HUDEP-2 (cell line): ENCODE measurements at regions not wholly inside any gene's neighbourhood (a gene's known extent, or its start where the extent isn't known, plus 50 kb on each side); places are given as distances from the start of the nearest gene placed in this dataset.
A peak's percentile ranks its signal among the peaks of the same experiment; 100 is the strongest.

Experiments used
- DNase-seq, 76 experiments: peaks; one replicate each; lab custom pipeline; 2025; ENCODE audit not compliant: unreplicated experiment in 76 of 76; lab: John Stamatoyannopoulos, UW

DNA sequence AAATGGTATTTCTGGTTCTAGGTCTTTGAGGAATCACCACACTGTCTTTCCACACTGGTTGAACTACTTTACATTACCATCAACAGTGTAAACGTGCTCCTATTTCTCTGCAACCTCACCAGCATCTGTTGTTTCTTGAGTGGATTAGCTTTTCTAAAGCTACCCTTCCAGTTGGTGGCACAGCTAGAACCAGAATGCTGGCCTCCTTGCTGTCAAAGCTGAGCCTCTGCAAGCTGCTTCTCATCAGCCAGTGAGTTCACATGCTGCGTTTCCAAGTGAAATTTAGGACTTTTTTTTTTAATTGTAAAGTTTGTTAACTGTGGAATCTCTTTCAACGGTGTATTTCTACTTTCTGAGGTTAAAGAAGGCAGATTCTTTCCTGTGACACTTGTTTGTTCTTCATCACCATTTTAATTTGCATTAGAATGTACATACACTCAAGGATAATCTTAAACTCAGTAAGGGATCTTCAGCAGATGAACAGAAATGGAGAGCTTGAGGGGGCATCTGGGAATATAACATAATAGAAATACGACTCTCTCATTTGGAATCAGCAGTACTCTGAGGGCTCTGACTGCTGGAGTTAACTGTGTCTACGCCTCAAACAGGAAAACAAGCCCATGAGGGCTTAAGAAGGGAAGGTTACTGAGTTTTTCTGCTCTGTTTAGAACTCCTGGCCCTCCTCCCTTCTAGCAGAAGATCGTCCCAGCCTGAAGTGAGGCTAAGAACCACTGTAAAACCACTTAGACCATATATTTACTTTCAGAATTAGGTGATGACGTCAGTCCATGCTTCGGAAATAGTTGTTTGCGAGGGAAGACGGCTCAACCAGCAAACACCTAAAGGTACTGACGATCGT lies 148.4 kb upstream of the FAM20A start:
- no peak for DNase-seq

- no peak for DNase-seq
These were observed 147.2 kb upstream of the FAM20A start for GRCh38 chr17:68748381-68748780.

DNA sequence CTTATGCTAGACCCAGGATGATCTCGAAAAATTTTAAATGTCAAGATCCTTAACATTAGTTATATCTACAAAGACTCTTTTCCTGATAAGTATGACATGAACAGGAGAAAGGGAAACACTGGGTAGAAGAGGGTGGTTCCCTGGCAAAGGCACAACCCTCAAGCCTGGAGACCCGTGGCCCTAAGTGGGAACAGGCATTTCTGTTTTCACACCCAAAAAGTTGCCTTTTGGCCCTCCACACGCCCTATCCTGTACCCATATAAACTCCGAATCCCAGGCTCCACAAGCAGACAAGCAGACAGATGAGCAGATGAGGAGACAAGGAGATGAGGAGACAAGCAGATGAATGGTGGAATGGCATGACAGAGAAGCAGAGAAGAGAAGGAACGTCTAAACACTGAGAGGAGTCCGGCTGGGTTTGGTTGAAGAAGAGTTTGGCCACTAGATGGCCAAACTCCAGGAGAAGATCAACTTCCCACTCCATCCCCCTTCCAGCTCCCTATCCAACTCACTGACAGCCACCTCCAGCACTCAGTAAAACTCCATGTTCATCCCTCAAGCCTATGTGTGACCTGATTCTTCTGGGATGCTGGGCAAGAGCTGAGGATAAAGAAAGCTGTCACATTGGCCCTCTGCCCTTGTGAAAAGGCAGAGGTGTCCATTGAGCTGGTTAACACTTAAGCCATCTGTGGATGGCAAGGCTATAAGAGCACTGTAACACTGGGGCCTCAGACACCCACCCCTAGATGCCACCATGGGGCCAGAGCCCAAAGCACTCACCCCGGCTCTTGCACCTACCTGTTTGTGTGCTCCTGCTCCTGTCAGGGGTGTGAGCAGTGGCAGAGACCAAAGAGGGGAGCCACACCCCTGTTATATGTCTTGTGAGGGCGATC lies 139.6 kb upstream of the FAM20A start:
- no peak for DNase-seq

DNA sequence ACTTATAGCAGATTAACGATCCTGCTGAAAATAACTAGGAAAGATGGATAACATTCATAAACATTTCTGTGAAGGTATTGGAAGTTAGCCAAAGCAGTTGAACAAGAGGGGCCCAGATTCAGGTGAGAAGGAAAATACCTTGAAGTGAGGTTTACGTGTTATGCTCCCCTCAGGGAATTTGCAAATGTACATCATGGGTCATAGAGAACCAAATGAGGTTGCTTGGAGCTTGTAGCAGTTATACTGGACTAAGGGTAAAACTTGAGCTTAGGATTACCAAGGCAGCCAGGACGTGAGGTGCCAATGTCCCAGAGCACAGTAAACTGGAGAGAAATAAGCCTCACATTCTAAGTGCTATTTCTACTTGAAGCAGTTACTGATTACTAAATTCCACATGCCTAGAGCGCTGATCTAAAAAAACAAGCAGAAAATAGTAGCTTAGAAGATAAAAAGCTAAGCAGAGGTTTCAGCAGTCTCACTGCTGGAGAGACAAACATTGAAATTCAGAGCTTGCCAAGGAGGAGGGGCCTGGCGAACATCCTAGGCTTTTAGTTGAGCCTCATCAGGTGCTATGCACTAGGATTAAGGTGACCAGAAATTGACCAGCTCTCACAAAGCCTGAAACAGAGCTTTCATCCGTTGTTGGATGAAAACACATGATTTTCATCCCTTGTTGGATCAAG lies 136.7 kb upstream of the FAM20A start:
- no peak for DNase-seq

- no peak for DNase-seq
These were observed 133.8 kb upstream of the FAM20A start for GRCh38 chr17:68734931-68735330.

DNA sequence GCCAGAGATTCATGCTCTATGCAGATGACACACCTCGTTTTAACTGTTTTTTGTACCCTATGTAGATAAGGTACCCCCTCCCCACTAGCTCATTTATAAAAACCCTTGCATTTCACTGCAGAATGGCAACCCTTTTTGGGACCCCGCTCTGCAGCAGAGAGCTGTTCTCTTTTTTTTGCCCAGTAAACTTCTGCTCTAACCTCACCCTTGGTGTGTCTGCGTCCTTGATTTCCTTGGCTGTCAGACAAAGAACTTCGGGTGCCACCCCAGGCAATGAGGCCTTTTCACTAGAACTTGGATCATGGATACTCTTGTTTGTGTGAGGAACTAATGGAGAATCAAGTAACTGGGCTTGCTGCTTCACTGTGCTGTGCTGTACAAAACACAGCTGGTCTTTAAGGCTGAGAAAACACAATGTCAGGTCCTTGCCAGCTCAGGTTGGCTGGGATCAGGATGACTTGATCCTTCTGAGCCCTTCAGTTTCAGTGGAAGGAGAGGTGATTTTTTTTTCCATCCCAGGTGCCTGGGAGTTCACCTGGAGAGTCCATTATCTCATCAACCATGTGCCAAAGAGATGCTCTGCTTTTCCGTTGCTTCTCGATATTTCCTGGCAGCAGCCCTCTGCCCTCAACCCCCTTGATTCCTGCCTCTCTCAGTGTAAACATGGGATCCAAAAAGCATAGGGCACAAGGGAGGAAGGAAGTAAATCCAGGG lies 133.2 kb upstream of the FAM20A start:
- no peak for DNase-seq

- peak in 3 of 76 experiments; percentile 1 to 14 (median 4) for DNase-seq
These were observed 132.3 kb upstream of the FAM20A start for GRCh38 chr17:68733241-68734176.

- DNase-seq: peak in 5 of 76 experiments; percentile 1 to 3 (median 3)
These were observed 131.2 kb upstream of the FAM20A start for GRCh38 chr17:68732301-68732749.

DNA sequence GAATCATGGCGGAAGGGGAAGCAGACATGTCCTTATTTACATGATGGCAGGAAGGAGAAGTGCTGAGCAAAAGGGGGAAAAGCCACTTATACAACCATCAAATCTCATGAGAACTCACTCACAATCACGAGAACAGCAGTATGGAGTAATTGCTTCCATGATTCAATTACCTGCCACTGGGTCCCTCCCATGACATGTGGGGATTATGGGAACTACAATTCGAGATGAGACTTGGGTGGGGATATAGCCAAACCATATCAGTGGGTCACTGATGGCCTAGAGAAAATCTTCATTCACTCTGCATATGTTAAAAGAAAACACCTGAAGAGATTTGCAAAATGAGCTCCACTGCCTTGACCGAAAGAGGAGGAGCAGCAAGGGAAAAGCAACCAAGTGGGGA lies 130.3 kb upstream of the FAM20A start:
- DNase-seq: no peak

DNA sequence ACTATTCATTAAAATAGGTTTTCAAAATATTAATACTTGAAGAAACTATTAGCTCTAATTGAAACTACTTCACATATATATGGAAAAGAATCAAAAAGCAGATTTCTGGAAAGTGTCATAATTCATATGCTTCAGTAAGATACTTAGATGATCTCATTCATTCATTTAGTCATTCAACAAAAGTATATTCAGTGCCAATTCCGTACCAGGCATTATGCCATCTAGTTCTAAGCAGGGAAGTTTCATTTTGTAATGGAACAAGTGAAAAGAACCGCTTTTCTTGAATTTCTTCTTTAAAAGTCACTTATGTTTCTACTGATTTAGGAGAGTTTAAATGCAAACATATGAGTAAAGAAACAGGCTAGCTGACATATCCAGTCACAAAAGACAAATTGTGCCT lies 118.3 kb upstream of the FAM20A start:
- DNase-seq: no peak

DNA sequence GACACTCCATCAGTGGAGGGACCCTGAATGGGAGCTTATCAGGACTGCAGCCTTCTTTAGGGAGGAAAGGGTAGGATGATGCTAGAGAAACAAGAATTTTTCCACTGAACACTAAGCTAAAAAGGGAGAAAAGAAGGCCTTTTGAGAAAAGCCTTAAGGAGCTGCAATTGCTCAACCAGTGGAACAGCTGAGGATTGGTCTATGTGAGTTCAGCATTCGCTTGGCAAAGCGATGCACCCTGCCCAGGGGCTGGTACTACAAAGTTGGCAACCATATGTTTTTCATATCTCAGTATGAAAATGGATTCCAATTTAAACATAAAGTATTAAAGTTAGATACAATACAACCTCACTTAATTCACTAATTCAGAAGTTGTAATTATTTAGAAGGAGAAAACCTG lies 117.8 kb upstream of the FAM20A start:
- no peak for DNase-seq

DNA sequence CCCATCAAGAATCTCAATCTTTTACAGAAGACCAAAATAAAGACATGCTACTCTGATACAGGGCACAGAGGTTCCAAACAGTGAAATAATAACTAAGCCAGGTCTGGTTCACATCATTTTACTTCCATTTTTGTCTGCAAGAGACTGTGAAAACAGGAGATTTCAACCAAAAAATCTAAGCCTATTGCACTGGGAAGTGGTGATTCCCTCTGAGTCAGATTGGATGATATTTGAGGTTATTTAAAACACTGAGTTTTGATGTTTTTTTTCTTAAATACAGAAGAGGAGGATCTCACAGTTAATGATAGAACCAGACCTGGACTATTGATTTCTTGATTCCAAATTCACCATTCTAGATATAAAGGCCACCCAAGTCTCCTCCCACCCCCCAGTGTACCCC lies 117.3 kb upstream of the FAM20A start:
- DNase-seq: no peak

DNA sequence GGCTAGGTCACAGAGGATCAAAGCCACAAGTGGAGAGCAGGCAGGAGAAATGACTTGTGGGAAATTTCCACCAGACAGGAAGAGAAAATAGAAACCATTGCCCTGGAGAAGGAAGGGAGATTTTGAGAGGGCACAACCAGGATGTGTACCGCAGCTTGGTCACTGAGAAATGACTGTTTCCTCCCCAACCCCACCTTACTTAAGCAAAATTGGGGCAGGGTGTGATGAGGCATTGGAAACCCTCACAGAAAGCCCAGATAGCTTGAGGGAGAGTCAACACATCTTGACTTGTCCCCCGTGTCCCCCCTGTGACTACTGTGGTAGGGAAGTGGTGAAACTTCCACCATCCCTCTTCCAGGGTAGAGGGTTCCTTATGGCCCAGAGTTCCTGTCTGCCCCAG lies 113.5 kb upstream of the FAM20A start:
- no peak for DNase-seq

- DNase-seq: no peak
These were observed 110.7 kb upstream of the FAM20A start for GRCh38 chr17:68711858-68712257.

DNA sequence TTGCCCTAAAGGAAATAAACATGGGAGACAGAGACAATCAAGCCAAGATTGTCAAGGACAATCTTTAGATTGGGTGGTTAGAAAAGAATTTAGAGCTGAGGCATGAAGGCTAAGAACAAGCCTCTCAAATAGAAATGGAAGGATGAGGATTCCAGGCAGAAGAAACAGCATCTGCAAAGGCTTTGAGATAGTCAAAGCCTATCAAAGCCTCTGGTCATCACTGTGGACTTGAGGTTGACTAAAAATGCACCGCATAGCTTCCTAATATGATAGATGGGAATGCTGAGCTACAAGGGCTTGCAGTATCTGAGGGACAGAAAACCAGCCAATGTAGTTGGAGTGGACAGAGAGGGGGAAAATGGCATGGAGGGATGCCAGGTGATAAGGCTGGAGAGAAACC lies 109.8 kb upstream of the FAM20A start:
- DNase-seq: no peak

DNA sequence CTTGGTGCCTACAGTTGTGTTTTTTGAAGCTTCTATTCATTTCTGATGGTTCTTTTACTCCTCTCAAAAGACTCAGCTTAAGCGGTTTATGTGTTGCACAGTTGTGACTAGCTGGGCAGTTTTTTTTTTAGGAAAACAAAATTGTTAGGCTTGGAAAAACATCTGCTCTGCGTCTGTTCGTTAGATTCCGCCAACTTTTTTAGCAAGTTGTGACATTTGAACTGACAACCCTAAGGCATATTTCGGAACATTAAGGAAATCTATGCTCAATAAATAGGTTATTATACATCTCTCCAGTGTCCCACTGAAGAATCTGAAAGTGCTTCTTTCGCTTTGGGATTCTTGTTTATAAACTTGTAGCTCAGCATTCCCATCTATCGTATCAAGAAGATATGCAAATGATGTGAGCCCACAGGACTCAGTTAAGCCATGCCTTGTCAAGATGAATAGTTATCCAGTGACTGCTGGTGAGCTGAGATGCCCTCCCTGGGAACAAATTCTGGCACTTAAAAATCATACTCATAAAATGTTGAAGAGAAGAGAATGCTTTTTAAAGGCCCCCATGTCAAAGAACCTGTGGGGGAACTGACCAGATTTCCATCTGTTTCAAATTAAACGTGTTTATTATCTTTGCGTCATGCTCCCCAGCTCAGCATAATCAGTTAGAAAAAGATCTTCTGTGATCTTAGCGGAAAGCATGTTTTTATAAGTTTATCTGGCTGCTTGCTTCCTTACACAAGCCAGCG lies 109.0 kb upstream of the FAM20A start:
- DNase-seq: no peak

DNA sequence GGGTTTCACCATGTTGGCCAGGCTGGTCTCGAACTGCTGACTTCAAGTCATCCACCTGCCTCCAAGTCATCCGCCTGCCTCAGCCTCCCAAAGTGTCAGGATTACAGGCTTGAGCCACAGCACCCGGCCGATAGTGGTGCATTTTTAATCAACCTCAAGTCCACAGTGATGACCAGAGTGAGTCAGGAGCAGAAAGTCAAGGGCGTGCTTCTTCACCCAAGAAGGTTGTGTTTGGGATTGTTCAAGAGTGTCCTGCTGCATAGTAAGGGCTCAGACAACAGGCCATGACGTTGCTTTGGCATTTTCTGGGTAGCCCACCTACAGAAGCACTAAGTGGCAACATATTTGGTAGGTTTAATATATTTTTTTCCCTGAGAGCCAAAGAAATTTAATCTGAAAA lies 108.3 kb upstream of the FAM20A start:
- no peak for DNase-seq

GRCh38 chr17:68707031-68707430 lies 105.9 kb upstream of the FAM20A start:
- no peak for DNase-seq
